Anterior cingulate cortex (tissue), 58 donors: ENCODE measurements at regions not wholly inside any gene's neighbourhood (a gene's known extent, or its start where the extent isn't known, plus 50 kb on each side); places are given as distances from the start of the nearest gene placed in this dataset.

ENCODE experiments used
- DNase-seq, 58 donors: peaks; one replicate each; lab custom pipeline; 2025; lab: John Stamatoyannopoulos, UW

GRCh38 chr20:22472447-22473100 lies 111.8 kb downstream of the FOXA2 start:
- DNase-seq, result no peak

DNA sequence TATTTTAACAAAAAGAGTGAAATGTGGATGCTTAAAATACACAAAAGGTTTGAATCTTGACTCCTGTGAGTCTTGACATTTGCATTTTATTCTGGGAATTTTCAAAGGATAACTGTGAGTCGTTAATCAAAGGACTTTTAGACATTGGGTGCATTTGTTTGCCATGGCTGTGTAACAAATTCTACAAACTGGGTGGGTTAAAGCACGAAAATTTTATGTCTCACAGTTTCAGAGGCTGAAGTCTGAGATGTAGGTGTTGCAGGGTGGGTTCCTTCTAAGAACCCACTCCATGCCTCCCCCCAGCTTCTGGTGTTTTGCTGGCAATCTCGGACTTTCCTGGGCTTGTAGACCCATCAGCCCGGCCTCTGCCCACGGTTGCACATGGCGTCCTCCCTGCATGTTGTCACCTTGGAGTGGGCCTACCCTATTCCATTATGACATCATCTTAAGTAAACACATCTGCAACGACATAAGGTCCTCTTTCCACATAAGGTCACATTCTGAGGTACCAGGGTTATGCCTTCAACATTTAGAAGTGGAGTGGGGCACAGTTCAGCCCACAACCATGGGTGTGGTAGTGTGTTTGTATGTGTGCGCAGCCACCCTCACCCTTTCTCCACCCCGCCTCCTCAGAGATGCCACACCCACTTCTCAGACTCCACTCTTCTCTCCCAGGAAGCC lies 113.1 kb downstream of the FOXA2 start:
- no peak for DNase-seq

DNA sequence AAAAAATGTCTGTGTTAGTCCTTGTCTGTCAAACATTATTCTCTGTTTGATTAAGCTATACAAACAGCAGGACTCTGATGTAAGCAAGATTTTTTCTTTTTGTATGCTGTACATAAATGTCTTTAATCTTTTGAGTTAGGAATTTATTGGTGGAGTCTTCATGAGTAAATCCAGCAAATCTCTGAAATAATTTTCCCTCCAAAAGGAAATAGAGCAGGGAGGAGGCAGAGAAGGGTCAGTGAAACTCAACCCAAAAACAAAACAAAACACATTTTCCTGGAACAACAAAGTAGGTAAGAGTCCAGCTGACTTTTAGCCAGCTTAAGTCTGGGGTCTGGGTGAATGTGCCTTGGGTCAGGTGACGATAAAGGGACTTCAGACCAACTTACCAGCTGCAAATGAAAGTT lies 113.7 kb downstream of the FOXA2 start:
- DNase-seq, result no peak

DNA sequence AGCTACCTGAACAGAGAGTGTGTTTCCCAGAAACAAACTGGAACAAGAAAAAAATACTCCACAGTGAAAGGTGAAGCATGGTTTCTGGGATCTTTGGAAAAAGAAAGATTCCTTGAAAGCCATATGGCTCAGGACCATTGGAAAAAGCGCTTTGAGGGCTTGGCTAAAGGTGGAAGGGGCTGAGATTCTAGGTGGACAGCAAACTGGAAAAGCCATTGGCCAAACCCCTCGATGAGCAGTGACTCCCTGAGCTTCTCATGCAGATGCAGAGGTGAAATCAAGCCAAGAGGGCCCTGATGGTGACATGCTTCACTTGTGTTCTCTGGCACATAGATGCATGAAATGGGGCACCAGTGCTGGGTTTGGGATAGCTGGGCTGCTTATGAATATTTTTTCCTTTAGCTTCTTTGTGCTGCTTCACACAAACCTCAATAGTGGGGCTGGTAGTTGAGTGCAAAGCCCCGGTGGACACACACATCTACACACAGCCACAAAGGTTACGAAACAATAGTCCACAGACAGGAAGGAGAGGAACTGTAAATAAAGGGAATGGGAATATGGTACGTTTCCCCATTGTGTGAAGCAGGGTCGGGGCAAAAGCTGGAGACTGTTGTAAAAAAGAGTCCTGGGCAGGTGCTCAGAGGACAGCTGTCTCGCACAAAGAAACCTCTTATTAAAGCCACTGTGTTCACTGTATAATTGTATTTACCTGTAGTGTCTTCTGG lies 117.8 kb downstream of the FOXA2 start:
- DNase-seq, result no peak

GRCh38 chr20:22465622-22466446 lies 118.5 kb downstream of the FOXA2 start:
- DNase-seq, result no peak

GRCh38 chr20:22464312-22465003 lies 119.9 kb downstream of the FOXA2 start:
- no peak for DNase-seq

GRCh38 chr20:22462975-22463914 lies 121.1 kb downstream of the FOXA2 start:
- DNase-seq, result no peak

GRCh38 chr20:22460803-22461202 lies 123.6 kb downstream of the FOXA2 start:
- DNase-seq, result no peak

DNA sequence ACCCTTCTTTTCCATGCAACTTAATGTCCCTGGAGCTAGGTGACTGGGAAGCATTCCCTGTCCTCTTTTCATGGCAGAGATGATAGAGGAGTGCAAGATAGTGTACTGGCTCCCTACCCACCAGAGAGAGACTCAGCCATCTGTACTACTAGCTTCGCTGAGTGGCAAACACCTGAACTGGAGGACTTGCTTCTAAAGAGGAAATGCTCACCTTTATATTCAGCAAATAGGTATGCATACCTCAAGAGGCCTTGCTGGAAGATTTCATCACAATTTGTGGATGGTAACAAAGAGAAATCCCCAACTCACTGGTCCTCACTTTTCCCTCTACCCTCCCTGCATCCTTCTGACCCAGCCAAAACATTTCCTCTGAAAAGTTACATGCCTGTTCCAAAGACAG lies 124.1 kb downstream of the FOXA2 start:
- no peak for DNase-seq

GRCh38 chr20:22459754-22460153 lies 124.6 kb downstream of the FOXA2 start:
- DNase-seq, result no peak

GRCh38 chr20:22456109-22456508 lies 128.3 kb downstream of the FOXA2 start:
- DNase-seq, result no peak

DNA sequence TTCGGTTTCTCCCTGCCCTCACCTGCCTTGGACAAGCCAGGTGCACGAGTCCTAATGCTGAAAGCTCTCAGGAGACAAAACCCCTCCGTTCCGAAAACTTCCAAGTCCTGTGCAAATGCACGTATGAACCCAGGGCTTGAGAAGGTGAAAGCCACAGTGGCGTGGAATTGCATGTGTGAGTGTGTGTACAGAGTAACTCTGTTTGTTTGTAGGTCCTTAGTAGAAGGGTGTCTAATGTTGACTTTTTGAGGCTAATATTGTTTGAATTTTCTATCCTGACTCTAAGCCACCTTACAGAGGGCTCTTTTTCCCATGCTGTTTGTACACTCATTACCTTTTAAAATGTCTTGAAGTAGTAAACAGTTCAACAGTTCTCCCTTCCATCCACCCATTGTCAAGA lies 129.1 kb downstream of the FOXA2 start:
- DNase-seq, result no peak

GRCh38 chr20:22453244-22454080 lies 130.9 kb downstream of the FOXA2 start:
- DNase-seq, result no peak

DNA sequence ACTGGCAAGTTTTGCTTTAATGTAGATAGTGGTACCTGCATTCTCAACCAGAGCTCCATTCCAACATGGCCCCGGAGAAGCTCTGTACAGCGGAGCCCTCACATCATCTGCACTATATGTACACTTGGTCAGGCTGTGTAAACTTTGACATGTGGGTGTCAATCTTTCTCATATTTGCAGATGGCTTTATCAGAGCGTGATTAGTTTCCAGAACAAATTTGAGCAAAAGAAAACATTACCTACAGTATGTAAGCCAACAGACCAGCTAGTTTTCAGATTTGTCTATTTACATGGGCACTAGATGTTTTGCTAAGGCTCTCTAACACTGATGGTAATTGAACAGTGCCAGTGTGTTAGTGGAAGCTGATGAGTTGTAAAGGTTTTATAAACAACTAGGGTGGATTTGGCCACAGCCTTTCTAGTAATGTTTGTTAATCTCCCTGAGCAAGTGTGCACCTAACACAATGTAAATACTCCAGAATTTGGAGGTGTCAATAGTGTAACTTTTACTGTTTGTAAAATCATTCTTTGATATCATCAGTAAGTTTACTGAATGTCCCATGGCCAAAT lies 131.8 kb downstream of the FOXA2 start:
- no peak for DNase-seq

DNA sequence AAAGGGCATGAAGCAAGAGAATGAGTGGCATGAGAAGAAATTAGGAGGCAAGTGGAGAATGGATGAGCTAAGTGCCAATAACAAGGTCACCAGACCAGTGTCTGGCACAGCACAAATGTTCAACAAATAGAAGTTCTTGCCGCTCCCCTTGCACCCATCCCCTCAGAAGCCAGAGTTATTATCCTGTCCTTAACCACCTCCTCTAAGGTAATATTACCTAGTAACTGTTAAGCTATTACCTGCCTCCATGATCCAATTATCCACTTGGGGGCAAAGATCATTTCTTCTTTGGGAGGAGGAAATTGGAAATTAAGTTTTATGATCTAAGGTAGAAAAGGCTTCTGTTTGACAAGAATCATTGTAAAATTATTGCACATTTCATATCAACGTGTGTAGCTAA lies 133.8 kb downstream of the FOXA2 start:
- DNase-seq, result no peak

GRCh38 chr20:22449188-22449973 lies 135.0 kb downstream of the FOXA2 start:
- DNase-seq, result peak in 16 of 58 donors; percentile 3 to 51 (median 9)

DNA sequence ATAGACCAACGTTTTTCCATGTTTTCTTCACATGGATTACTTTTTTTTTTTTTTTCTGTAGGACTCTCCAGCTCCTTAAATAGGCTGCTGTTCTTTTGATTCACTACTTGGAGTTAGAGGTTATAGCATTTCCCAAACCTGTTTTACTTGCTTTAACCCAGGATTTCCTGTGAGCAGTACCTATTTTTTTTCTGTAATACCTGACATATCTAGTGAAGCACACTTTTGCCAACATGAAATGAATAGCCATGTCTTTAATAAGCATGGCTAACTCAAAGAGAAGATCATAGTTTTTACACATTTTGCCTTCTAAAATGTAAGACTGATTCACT lies 137.0 kb downstream of the FOXA2 start:
- no peak for DNase-seq
